PC-3 (cell line): ENCODE measurements at regions not wholly inside any gene's neighbourhood (a gene's known extent, or its start where the extent isn't known, plus 50 kb on each side); places are given as distances from the start of the nearest gene placed in this dataset.
"Not testable (repeated sequence)": the region's sequence is repeated elsewhere in the genome, so short reads cannot be mapped to it uniquely, and the experiment has no call there.

Source experiments
- ATAC-seq: fragments of 200-7000 bp; cut with Tn5 transposase; 2 replicates; pipeline ENCODE4 v1.9.1; 2020; ENCODE audit warnings: mild to moderate bottlenecking, moderate library complexity
- BruUV-seq: library from RNA; stranded (reverse); fragments of 400-500 nt; replicated peaks from 2 replicates; lab custom pipeline; 2021; lab: Mats Ljungman, UMichigan
- CTCF ChIA-PET: fragments of 300-600 bp; sonication (Branson Sonifier 250); formaldehyde crosslinking; loops from one replicate; lab custom pipeline; 2022; ENCODE audit warnings: antibody characterized with exemption; lab: Charles Lee
- POLR2A ChIA-PET: fragments of 300-600 bp; sonication (Branson Sonifier 250); formaldehyde crosslinking; loops from one replicate; lab custom pipeline; 2022; ENCODE audit warnings: antibody characterized with exemption; ENCODE audit not compliant: unreplicated experiment; lab: Charles Lee
- DNase-seq: peaks from one replicate; pipeline ENCODE4 v3.0.0-alpha.2; 2015
- H2AFZ ChIP-seq: fragments of 300-600 bp; sonication (generic); 2 replicates; pipeline ENCODE4 v1.6.0; 2016; ENCODE audit warnings: antibody characterized with exemption, low read length
- H3F3A ChIP-seq: fragments of 300-600 bp; sonication (generic); one replicate; pipeline ENCODE4 v1.6.0; 2017; ENCODE audit warnings: antibody characterized with exemption, low read length, control low read depth, mild to moderate bottlenecking; ENCODE audit not compliant: unreplicated experiment
- H3K27ac ChIP-seq: fragments of 300-600 bp; sonication (generic); 2 replicates; pipeline ENCODE4 v1.5.1; 2016; ENCODE audit warnings: mild to moderate bottlenecking, low read length
- H3K27me3 ChIP-seq: fragments of 300-600 bp; sonication (generic); 2 replicates; pipeline ENCODE4 v1.6.1; 2016; ENCODE audit warnings: low read length, mixed read lengths
- H3K36me3 ChIP-seq: fragments of 300-600 bp; sonication (generic); 2 replicates; pipeline ENCODE4 v1.6.1; 2016; ENCODE audit warnings: low read depth, mixed run types, low read length, mixed read lengths
- H3K4me1 ChIP-seq: fragments of 300-600 bp; sonication (generic); 2 replicates; pipeline ENCODE4 v1.5.1; 2016; ENCODE audit warnings: low read length; ENCODE audit not compliant: insufficient read depth
- H3K4me2 ChIP-seq: fragments of 300-600 bp; sonication (generic); 2 replicates; pipeline ENCODE4 v1.6.0; 2016; ENCODE audit warnings: low read length
- H3K4me3 ChIP-seq: fragments of 300-600 bp; sonication (generic); 2 replicates; pipeline ENCODE4 v1.5.1; 2016; ENCODE audit warnings: mild to moderate bottlenecking, low read length, mixed read lengths
- H3K79me2 ChIP-seq: fragments of 300-600 bp; sonication (generic); 2 replicates; pipeline ENCODE4 v1.6.1; 2017; ENCODE audit warnings: low read length, mixed read lengths
- H3K9ac ChIP-seq: fragments of 300-600 bp; sonication (generic); 2 replicates; pipeline ENCODE4 v1.6.0; 2016; ENCODE audit warnings: mild to moderate bottlenecking, low read length
- H3K9me2 ChIP-seq: fragments of 300-600 bp; sonication (generic); replicated peaks from 2 replicates; pipeline ENCODE4 v1.6.1; 2016; ENCODE audit warnings: mixed run types, low read length, mixed read lengths
- H3K9me3 ChIP-seq: fragments of 300-600 bp; sonication (generic); 2 replicates; pipeline ENCODE4 v1.6.1; 2016; ENCODE audit warnings: low read length, mixed read lengths
- H4K20me1 ChIP-seq: fragments of 300-600 bp; sonication (generic); 2 replicates; pipeline ENCODE4 v1.6.1; 2016; ENCODE audit warnings: low read length, mixed read lengths
- CTCF ChIP-seq: fragments of 300-600 bp; sonication (generic); conservative IDR thresholded peaks from 2 replicates; pipeline ENCODE4 v1.5.1; 2017; ENCODE audit warnings: antibody characterized with exemption, low read depth, mild to moderate bottlenecking, low read length
- EZH2 ChIP-seq: fragments of 300-600 bp; sonication (generic); IDR thresholded peaks from one replicate; pipeline ENCODE4 v1.6.1; 2017; ENCODE audit warnings: antibody characterized with exemption, mild to moderate bottlenecking, low read length; ENCODE audit not compliant: unreplicated experiment
- EZH2phosphoT487 ChIP-seq: fragments of 300-600 bp; sonication (generic); IDR thresholded peaks from 2 replicates; pipeline ENCODE4 v1.6.1; 2018; ENCODE audit warnings: mild to moderate bottlenecking, antibody characterized with exemption, low read length, borderline replicate concordance
- intact Hi-C: fragments of 100-400 bp; cut with micrococcal nuclease; formaldehyde crosslinking; loops from 2 replicates; pipeline ENCODE4 v1.9.0; 2023

- Histone ChIP-seq H3K9ac (no peak overlapping the region), H3K4me2 (no peak overlapping the region)
- no TSS peak for BruUV-seq
Measured at GRCh38 chr2:20113004-20113796, 61.8 kb upstream of the LAPTM4A start.

GRCh38 chr2:20112361-20112760 lies 60.9 kb upstream of the LAPTM4A start:
- POLR2A ChIA-PET, H3K27ac ChIP-seq, H2AFZ ChIP-seq, H4K20me1 ChIP-seq, BruUV-seq, H3K9me3 ChIP-seq, CTCF ChIA-PET, H3K79me2 ChIP-seq, DNase-seq, H3F3A ChIP-seq, H3K36me3 ChIP-seq, intact Hi-C loops, ATAC-seq, H3K27me3 ChIP-seq, H3K9ac ChIP-seq, H3K9me2 ChIP-seq, H3K4me3 ChIP-seq, H3K4me2 ChIP-seq: not testable (repeated sequence)
- peaks cover 37% of the 10 kb centered on the region for H3K4me1 ChIP-seq

More at GRCh38 chr2:20113004-20113796, 61.8 kb upstream of the LAPTM4A start:
- no peaks in the 10 kb centered on the region for H4K20me1 ChIP-seq
- H3F3A ChIP-seq, result no peaks in the 10 kb centered on the region
- no peak for TF ChIP-seq EZH2phosphoT487
- TF ChIP-seq CTCF, result no peak
- TF ChIP-seq EZH2, result no peak
- no peaks in the 10 kb centered on the region for H3K9me3 ChIP-seq
- no peaks in the 10 kb centered on the region for H3K9me2 ChIP-seq
- no peak overlapping the region for H3K4me3 ChIP-seq
- DNase-seq (no peak), ATAC-seq (no peak)
- POLR2A ChIA-PET, result no interaction called here
- H3K36me3 ChIP-seq, result no peaks in the 10 kb centered on the region
- intact Hi-C loops, result no loop called here
- peaks cover 29% of the 10 kb centered on the region for H3K4me1 ChIP-seq
- H3K27me3 ChIP-seq, result no peaks in the 10 kb centered on the region
- CTCF ChIA-PET, result no interaction called here
- no peak overlapping the region for H3K27ac ChIP-seq
- H3K79me2 ChIP-seq, result no peaks in the 10 kb centered on the region
- H2AFZ ChIP-seq, result peak overlapping the region; percentile 29; the same call in 1 of the 2 replicates

- H3K4me1 ChIP-seq, result peaks cover 38% of the 10 kb centered on the region
- ChIA-PET POLR2A (no interaction called here), CTCF (no interaction called here)
- no peaks in the 10 kb centered on the region for H4K20me1 ChIP-seq
- no peaks in the 10 kb centered on the region for H3K36me3 ChIP-seq
- no peak overlapping the region for H3K9ac ChIP-seq
- no peak overlapping the region for H3K4me2 ChIP-seq
- no peak overlapping the region for H3K4me3 ChIP-seq
- intact Hi-C loops, result no loop called here
- no peaks in the 10 kb centered on the region for H3K27me3 ChIP-seq
- H3K9me3 ChIP-seq, result no peaks in the 10 kb centered on the region
- H3K79me2 ChIP-seq, result no peaks in the 10 kb centered on the region
- TF ChIP-seq EZH2phosphoT487, result no peak
- no peak for TF ChIP-seq EZH2
- TF ChIP-seq CTCF, result no peak
- BruUV-seq, result no TSS peak
- no peak overlapping the region for H3K27ac ChIP-seq
- DNase-seq (no peak), ATAC-seq (no peak)
- H3K9me2 ChIP-seq, result no peaks in the 10 kb centered on the region
- H3F3A ChIP-seq, result no peaks in the 10 kb centered on the region
- H2AFZ ChIP-seq, result no peak overlapping the region
Measured at GRCh38 chr2:20111311-20112131, 60.1 kb upstream of the LAPTM4A start.
